HFFc6 (cell line): ENCODE measurements at regions not wholly inside any gene's neighbourhood (a gene's known extent, or its start where the extent isn't known, plus 50 kb on each side); places are given as distances from the start of the nearest gene placed in this dataset.
A peak's percentile ranks its signal among the peaks of the same experiment; 100 is the strongest.

Experiments
- DNase-seq: peaks from one replicate; pipeline ENCODE4 v3.0.0-alpha.2; 2018
- H3K27ac Mint-ChIP-seq: 2 replicates; pipeline ENCODE4 v1.8.0; 2020; ENCODE audit warnings: mild to moderate bottlenecking, mixed read lengths
- H3K27me3 Mint-ChIP-seq: 2 replicates; pipeline ENCODE4 v1.8.0; 2021; ENCODE audit warnings: mild to moderate bottlenecking, moderate library complexity, mixed read lengths; ENCODE audit not compliant: insufficient read depth
- H3K36me3 Mint-ChIP-seq: 2 replicates; pipeline ENCODE4 v1.8.0; 2021; ENCODE audit warnings: low read depth, mixed read lengths
- H3K4me1 Mint-ChIP-seq: 2 replicates; pipeline ENCODE4 v1.8.0; 2020; ENCODE audit warnings: low read depth, mixed read lengths
- H3K4me3 Mint-ChIP-seq: 2 replicates; pipeline ENCODE4 v1.8.0; 2020; ENCODE audit warnings: mild to moderate bottlenecking, moderate library complexity, mixed read lengths
- H3K9me3 Mint-ChIP-seq: 2 replicates; pipeline ENCODE4 v1.8.0; 2020; ENCODE audit warnings: mild to moderate bottlenecking, mixed read lengths
- CTCF ChIP-seq: fragments of 200-600 bp; sonication (generic); IDR thresholded peaks from 2 replicates; pipeline ENCODE4 v1.5.0; 2021; ENCODE audit warnings: antibody characterized with exemption, mild to moderate bottlenecking

GRCh38 chr13:34808649-34809048 is 133.4 kb upstream of the NBEA start:
- TF ChIP-seq CTCF: no peak
- peaks cover 5% of the 10 kb centered on the region; the same call in 1 of the 2 replicates for H3K36me3 Mint-ChIP-seq
- no peak overlapping the region for H3K27ac Mint-ChIP-seq
- no peak overlapping the region for H3K4me3 Mint-ChIP-seq
- peaks cover 15% of the 10 kb centered on the region; the same call in 1 of the 2 replicates for H3K4me1 Mint-ChIP-seq
- peaks cover 27% of the 10 kb centered on the region for H3K9me3 Mint-ChIP-seq
- DNase-seq: no peak
- H3K27me3 Mint-ChIP-seq: no peaks in the 10 kb centered on the region

- Mint-ChIP-seq H3K36me3 (peaks cover 5% of the 10 kb centered on the region; the same call in 1 of the 2 replicates), H3K27me3 (no peaks in the 10 kb centered on the region), H3K4me3 (no peak overlapping the region), H3K4me1 (peaks cover 8% of the 10 kb centered on the region; the same call in 1 of the 2 replicates), H3K27ac (no peak overlapping the region), H3K9me3 (peaks cover 27% of the 10 kb centered on the region)
- peak; percentile 1 for DNase-seq
- TF ChIP-seq CTCF: no peak
These were observed 131.1 kb upstream of the NBEA start for GRCh38 chr13:34810996-34811395.

- TF ChIP-seq CTCF: no peak
- no peak overlapping the region for H3K4me3 Mint-ChIP-seq
- no peak for DNase-seq
- no peak overlapping the region for H3K27ac Mint-ChIP-seq
- H3K27me3 Mint-ChIP-seq: no peaks in the 10 kb centered on the region
- peaks cover 12% of the 10 kb centered on the region; the same call in 1 of the 2 replicates for H3K4me1 Mint-ChIP-seq
- peaks cover 9% of the 10 kb centered on the region; the same call in 1 of the 2 replicates for H3K36me3 Mint-ChIP-seq
- peaks cover 33% of the 10 kb centered on the region for H3K9me3 Mint-ChIP-seq
These were observed 126.5 kb upstream of the NBEA start for GRCh38 chr13:34815526-34815925.

GRCh38 chr13:34816245-34816884 is 125.7 kb upstream of the NBEA start:
- peaks cover 9% of the 10 kb centered on the region; the same call in 1 of the 2 replicates for H3K36me3 Mint-ChIP-seq
- no peaks in the 10 kb centered on the region for H3K27me3 Mint-ChIP-seq
- H3K9me3 Mint-ChIP-seq: peaks cover 31% of the 10 kb centered on the region
- no peak overlapping the region for H3K4me3 Mint-ChIP-seq
- peak; percentile 46 for DNase-seq
- H3K4me1 Mint-ChIP-seq: peaks cover 5% of the 10 kb centered on the region; the same call in 1 of the 2 replicates
- H3K27ac Mint-ChIP-seq: no peak overlapping the region; the same call in 1 of the 2 replicates
- TF ChIP-seq CTCF: no peak

GRCh38 chr13:34816908-34817665 is 125.0 kb upstream of the NBEA start:
- Mint-ChIP-seq H3K9me3 (peaks cover 24% of the 10 kb centered on the region), H3K4me1 (peaks cover 5% of the 10 kb centered on the region; the same call in 1 of the 2 replicates), H3K27me3 (no peaks in the 10 kb centered on the region), H3K27ac (no peak overlapping the region; the same call in 1 of the 2 replicates), H3K36me3 (peaks cover 9% of the 10 kb centered on the region; the same call in 1 of the 2 replicates), H3K4me3 (no peak overlapping the region)
- no peak for TF ChIP-seq CTCF
- DNase-seq: peak; percentile 4
